C4-2B (cell line): ENCODE measurements at regions not wholly inside any gene's neighbourhood (a gene's known extent, or its start where the extent isn't known, plus 50 kb on each side); places are given as distances from the start of the nearest gene placed in this dataset.

Source experiments
- ZFX ChIP-seq: fragments of 450-650 bp; IDR thresholded peaks from 2 replicates; pipeline ENCODE4 v1.6.1; 2017
- TF ChIP-seq, protein P1 (sequence below): fragments of 450-650 bp; conservative IDR thresholded peaks from 2 replicates; pipeline ENCODE4 v1.5.1; 2017; ENCODE audit warnings: mild to moderate bottlenecking

DNA sequence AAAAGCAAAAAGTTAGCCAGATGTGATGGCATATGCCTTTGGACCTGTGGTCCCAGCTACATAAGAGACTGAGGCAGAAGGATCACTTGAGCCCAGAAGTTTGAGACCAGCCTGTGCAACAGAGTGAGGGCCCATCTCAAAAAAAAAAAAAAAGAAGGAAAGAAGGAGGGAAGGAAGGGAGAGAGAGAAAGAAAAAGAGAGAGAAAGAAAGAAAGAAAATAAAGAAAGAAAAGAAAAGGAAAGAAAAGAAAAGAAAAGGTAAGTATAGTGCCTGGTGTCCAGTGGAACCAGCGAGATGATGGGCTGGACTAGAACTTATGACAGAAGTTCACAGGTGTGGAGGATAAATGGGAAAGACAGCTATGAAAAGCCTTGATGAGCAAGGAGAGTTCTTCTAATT is 100.9 kb downstream of the QRSL1 start:
- TF ChIP-seq, protein P1, sequence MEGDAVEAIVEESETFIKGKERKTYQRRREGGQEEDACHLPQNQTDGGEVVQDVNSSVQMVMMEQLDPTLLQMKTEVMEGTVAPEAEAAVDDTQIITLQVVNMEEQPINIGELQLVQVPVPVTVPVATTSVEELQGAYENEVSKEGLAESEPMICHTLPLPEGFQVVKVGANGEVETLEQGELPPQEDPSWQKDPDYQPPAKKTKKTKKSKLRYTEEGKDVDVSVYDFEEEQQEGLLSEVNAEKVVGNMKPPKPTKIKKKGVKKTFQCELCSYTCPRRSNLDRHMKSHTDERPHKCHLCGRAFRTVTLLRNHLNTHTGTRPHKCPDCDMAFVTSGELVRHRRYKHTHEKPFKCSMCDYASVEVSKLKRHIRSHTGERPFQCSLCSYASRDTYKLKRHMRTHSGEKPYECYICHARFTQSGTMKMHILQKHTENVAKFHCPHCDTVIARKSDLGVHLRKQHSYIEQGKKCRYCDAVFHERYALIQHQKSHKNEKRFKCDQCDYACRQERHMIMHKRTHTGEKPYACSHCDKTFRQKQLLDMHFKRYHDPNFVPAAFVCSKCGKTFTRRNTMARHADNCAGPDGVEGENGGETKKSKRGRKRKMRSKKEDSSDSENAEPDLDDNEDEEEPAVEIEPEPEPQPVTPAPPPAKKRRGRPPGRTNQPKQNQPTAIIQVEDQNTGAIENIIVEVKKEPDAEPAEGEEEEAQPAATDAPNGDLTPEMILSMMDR, result no peak
- TF ChIP-seq ZFX, result no peak
